Lower leg skin (tissue), 3 donors: ENCODE measurements at regions not wholly inside any gene's neighbourhood (a gene's known extent, or its start where the extent isn't known, plus 50 kb on each side); places are given as distances from the start of the nearest gene placed in this dataset.

Experiments used
- POLR2A ChIP-seq, 2 donors: fragments of 450-650 bp; IDR thresholded peaks; one replicate each; pipeline ENCODE4 v1.6.1; 2016 to 2017; ENCODE audit warnings: antibody characterized with exemption in 2 of 2, mild to moderate bottlenecking in 1 of 2, moderate library complexity in 1 of 2
- TF ChIP-seq, protein P1 (sequence below), 3 donors: fragments of 450-650 bp; IDR thresholded peaks; one replicate each; pipeline ENCODE4 v1.5.1; 2016; ENCODE audit warnings: antibody characterized with exemption in 3 of 3, mild to moderate bottlenecking in 3 of 3, moderate library complexity in 2 of 3

- TF ChIP-seq, protein P1, sequence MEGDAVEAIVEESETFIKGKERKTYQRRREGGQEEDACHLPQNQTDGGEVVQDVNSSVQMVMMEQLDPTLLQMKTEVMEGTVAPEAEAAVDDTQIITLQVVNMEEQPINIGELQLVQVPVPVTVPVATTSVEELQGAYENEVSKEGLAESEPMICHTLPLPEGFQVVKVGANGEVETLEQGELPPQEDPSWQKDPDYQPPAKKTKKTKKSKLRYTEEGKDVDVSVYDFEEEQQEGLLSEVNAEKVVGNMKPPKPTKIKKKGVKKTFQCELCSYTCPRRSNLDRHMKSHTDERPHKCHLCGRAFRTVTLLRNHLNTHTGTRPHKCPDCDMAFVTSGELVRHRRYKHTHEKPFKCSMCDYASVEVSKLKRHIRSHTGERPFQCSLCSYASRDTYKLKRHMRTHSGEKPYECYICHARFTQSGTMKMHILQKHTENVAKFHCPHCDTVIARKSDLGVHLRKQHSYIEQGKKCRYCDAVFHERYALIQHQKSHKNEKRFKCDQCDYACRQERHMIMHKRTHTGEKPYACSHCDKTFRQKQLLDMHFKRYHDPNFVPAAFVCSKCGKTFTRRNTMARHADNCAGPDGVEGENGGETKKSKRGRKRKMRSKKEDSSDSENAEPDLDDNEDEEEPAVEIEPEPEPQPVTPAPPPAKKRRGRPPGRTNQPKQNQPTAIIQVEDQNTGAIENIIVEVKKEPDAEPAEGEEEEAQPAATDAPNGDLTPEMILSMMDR (IDR thresholded peaks at IDR 0.05) = no peak
- no peak for TF ChIP-seq POLR2A (IDR thresholded peaks at IDR 0.05)
These were observed 378.8 kb upstream of the ARID1B start for GRCh38 chr6:156398371-156398770.
